GM19468 (cell line): ENCODE measurements at regions not wholly inside any gene's neighbourhood (a gene's known extent, or its start where the extent isn't known, plus 50 kb on each side); places are given as distances from the start of the nearest gene placed in this dataset.
"Not testable (repeated sequence)": the region's sequence is repeated elsewhere in the genome, so short reads cannot be mapped to it uniquely, and the experiment has no call there.

ENCODE experiments used
- ATAC-seq: cut with Tn5 transposase; IDR thresholded peaks from one replicate; pipeline ENCODE4 v1.9.1; 2021; ENCODE audit warnings: mild to moderate bottlenecking, moderate library complexity, moderate number of reproducible peaks; ENCODE audit not compliant: unreplicated experiment; ENCODE audit errors: extremely low read depth

DNA sequence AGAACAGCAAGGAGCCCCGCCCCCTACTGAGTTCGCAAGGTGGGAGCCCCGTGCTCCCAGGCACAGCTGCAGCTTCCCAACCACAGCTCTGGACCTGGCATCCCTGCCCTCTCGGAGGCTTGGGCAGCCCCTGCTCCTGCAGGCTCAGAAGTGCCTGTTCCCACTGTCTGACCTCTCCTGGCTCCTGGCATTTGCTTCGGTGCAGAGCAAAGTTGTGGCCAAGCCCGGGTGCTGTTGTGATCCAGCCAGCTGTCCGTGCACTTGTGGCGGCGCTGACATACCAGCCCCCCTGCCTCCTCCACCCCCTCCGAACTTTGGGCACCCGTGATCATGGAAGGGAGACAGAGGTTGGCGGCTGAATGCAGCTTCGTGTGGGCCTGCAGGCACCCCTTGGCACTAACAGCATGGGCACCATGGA is 1386.8 kb downstream of the PCDH9 start:
- ATAC-seq, result no peak

DNA sequence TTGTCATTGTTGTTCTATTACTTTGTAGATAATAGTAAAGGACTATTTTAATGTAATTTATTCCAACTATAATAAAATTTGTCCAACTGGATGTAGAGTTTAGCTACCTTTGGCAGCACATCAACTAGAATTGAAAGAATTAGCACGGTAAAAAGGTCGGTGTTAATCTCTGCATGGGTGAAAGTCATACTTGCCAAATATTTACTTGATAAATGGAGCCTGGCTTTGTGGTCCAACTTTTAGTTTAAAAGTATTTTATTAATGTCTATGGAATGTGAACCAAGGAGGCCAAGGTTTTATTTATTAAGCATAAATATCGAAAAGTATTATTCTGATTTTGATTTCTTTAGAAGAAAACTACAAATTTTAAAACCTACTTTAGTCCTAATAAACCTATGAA is 1389.0 kb downstream of the PCDH9 start:
- no peak for ATAC-seq

DNA sequence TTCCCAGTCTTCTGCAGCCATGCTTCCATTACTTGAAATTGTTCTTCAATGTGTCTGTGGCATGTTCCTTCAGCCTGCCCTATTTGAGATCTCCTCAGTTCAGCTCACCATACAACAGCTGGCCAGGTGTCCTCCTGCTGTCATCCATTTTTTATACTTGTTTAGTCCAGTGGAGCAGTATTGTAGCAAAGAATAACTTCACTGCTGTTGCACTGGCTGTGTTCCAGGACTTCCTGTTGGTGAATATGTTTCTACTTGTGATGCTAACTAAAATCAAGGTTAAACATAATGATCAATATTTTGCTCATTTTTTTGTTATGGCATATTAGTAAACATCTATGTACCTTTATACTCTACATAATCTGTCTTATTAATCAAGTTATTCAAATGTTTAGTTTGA is 1394.1 kb downstream of the PCDH9 start:
- no peak for ATAC-seq

DNA sequence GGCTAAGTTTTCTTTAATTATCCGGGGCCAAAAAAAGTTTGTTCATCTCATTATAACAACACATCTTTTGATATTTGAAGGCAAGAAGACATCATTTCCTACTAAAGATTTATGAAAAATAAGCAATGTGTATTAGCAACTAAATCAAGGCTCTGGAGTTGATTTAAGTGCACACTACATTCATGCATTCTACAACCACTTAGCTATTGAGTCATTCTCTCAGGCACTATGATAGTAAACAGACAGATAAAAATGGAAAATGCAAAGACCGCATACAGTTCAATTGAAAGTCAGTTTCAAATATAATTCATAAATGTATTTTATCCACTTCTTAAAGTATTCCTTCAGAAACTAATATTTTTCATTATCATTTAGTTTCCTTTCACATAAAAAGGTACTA is 1395.2 kb downstream of the PCDH9 start:
- no peak for ATAC-seq

DNA sequence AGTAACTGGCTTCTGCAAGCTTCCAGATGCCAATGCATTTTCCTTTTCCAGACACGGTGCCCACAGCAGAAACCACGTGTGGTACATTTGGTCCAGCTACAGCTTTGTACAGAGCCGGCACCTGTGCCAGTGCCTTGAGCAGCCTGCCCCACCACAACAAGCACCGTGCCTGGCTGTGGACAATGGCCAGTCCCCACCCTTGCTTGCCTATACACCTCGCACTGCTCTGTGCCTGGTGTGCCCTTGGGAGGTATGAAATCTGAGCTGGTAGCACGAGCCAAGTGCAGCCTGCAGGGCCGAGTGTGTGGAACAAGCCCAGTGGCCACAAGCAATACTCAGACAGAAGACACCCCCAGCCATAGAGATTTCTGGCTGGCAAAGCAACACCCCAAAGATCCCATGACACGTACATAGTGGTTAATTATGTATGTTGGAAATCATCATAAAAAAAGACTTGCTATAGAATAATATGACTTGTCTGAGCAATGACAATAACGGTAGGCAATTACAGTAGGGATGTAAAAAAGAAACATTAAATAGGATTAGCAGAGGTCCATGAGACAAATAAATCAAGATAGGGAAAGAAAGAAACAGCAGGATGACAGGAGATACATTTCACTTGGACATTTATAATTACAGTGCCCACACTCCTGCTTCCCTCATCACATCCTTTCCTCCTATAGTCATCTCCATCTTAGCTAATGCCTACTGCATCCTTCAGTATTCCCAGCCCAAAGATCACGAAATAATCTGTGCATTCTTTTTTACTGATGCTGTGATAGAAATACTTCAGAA is 1399.5 kb downstream of the PCDH9 start:
- ATAC-seq, result no peak

DNA sequence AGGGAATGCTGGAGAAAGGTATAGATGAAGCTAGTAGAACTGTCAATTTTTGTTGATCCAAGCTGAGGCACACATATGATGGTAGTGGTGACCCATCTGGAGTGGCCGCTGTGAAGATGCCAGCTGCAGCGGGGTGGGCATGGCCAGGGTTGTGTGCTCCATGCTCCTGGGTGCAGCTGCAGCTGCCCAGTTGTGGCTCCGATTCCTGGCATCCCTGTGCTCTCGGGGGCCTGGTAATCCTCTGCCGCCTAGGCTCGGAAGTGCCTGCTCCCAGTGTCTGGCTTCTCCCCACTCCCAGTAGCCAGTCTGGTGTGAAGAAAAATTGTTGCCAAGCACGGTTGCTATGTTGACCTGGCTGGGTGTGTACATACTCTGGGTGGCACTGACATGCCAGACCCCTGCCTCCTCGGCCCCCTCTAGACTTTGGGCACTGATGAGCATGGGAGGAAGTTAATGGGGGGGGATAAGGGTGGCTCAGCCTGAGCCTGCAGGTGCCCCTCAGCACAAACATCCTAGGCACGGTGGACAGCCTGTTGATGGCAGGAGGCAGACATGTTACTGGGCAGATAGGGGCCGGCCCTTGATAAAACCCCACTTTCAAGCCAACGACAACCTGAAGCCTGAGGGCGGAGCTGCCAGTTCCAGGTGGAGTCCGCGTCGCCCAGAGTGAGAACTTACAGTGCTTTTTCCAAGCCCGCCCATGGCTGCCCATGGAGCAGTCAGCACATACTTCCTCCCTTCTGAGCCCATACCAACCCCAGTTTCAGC is 1400.7 kb downstream of the PCDH9 start:
- no peak for ATAC-seq

DNA sequence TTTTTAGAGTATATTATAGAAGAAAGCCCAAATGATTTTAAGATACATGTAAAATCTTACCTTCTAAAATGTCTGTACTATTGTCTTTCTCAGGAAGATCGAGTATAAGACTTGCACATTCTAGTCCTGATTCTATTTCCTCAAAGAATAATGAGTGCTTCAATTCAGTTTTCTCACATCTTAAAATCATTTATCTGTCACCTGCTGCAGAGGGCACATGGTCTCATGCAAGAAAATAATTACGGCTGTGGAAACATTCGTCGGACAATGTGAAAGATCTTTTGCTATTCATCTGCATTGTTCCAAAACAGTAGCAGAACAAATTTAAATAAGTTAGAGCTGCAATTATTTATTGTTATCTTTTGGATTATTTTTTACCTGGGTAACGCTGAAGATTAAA is 1403.5 kb downstream of the PCDH9 start:
- ATAC-seq, result no peak

DNA sequence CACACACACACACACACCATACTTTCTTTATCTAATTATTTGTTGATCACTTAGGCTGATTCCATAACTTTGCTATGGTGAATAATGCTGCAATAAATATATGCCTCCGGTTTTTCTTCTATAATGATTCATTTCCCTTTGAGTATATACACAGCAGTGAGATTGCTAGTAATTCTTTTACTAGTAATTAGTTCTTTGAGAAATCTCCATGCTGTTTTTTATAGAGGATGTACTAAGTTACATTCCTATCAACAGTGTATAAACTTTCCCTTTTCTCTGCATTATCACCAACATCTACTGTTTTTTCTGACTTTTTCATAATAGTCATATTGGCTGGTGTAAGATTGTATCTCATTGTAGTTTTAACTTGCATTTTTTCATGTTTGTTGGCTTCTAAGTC is 1405.1 kb downstream of the PCDH9 start:
- ATAC-seq, result no peak

DNA sequence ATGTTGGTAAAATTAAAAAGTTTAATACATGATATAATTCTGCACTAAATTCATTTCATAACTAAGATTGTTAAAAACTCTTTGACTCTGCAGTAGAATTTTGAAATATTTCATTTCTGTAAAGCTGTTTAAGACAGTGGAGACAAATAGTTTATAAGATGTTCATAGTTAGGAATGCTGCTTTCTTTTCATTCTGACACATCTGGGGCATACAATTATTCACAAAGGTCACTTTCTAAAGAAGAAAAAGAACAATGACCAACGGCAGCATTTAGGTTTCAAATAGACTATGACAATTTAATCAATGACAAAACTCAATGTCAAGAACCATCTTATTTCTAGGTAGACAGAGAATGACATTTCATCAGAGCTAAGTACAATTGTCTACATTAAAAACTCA is 1422.1 kb downstream of the PCDH9 start:
- no peak for ATAC-seq

DNA sequence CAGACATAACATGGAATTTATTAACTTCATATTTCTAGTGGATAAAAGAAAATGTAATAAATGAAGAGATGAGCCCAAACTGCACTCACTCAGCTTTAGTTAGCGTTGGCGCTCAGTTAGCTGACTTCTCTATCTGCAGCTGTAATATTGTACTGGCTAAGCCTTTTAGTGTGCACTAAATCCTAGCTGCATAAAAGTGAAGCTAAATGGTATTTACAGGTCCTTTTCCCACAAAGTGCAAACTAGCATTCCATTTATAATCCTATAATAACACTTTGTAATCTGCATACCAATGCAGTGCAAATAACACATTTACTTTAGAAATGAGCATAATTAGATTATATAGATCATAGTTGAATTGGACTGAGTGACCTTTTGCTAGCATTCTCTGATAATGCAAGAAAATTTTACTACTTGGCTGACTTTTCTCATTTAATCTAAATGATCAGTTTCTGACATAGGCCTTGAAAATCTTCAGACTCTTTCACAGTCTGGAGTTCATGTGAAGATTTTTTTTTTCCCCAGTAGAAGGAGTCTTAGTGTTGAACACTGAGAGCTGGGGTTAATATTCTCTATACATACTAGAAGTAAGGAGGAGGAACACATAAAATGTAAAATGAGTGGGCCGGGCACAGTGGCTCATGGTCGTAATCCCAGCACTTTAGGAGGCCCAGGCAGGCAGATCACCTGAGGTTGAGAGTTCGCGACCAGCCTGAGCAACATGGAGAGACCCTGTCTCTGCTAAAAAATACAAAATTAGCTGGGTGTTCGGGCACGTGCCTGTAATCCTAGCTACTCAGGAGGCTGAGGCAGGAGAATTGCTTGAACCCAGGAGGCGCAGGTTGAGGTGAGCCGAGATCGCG is 1426.4 kb downstream of the PCDH9 start:
- ATAC-seq, result no peak

DNA sequence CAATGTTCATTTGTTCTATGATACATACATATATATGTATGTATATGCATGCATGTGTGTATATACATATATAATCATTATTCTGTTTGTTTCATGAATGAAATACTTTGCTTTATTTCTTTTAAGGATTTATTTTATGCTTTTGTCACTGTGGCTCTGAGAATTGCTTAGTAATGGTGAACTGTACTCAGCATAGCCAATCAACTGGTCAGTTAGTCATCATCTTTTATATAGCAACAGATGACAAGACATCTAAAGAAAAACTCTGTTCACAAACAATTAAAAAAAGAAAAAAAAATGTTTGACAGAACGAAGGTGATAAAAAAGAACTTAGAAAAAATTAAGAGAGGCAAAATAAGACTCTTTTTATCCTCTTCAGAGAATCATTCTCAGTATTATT is 1440.3 kb downstream of the PCDH9 start:
- no peak for ATAC-seq

DNA sequence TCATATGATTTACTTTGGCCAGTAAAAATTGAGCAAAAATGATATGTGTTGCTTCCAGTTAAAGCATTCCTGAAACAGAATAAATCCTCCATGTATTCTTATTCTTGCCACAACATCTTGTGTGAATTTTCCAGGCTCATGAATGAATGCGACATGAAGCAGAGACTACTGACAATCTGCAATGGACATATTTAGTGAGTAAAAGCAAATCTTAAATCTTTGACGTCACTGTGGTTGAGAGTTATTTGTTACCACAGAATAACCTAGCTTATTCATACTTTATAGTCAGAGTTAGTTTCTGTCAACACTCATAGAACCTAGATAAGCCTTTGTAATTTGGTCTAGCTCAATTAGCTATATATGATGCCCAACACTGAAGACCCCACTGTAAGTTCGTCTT is 1443.1 kb downstream of the PCDH9 start:
- no peak for ATAC-seq

DNA sequence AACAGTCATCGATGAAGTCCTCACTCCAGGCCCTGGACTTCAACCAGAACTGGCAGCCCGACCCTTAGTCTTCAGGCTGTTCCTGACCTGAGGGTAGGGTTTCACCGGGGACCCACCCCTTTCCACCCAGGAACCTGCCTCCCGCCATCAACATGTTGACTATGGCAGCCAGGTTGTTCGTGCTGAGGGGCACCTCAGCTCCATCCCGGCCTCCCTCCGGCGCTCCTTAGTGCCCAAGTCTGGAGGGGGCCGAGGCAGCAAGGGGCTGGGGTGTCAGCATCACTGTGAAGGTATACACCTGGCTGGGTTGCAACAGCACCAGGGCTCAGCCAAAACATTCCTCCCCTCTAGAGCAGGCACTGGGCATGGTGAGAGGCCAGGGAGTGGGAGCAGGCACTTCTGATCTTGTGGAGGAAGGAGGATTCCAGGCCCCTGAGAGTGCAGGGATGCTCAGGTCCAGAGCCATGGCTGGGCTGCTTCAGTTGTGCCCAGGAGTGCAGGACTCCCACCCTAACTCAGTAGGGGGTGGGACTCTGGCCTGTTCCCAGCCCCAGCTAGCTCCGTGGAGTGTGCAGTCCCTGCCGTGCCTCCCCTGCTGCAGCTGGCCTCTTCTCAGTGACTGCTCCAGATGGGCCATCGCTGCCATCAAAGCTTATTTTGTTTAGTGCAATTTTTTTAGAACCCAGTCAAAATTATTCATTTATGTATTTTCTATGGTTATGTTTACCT is 1445.9 kb downstream of the PCDH9 start:
- ATAC-seq, result no peak

DNA sequence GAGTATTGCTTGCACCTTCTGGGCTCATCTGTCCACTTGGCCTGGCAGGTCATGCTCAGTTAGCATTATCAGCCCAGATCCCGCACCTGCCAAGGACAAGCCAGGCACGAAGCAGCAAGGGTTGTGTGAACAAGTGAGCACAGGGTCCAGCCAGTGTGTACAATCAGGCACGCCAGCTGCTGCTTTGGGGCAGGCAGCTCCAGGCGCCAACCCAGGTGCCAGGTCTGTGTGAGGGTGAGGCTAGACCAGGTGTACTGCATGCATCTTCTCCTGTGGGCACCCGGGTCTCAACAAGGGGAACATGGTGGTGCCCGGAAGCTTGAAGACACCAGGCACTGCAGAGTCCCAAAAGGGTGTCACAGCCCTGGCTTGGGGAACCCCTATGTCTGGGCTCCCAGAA is 1446.8 kb downstream of the PCDH9 start:
- no peak for ATAC-seq

DNA sequence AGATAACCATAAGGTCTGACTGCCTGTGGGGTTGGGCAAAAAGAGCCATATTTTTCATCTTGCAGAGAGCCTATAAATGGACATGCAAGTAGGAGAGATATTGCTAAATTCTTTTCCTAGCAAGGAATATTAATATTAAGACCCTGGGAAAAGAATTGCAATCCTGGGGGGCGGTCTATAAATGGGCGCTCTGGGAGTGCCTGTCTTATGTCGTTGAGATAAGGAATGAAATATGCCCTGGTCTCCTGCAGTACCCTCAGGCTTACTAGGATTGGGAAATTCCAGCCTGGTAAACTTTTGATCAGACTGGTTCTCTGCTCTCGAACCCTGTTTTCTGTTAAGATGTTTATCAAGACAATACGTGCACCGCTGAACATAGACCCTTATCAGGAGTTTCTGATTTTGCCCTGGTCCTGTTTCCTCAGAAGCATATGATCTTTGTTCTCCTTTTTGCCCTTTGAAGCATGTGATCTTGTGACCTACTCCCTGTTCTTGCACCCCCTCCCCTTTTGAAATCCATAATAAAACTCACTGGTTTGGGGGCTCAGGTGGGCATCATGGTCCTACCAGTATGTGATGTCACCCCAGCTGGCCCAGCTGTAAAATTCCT is 1458.3 kb downstream of the PCDH9 start:
- ATAC-seq, result not testable (repeated sequence)

DNA sequence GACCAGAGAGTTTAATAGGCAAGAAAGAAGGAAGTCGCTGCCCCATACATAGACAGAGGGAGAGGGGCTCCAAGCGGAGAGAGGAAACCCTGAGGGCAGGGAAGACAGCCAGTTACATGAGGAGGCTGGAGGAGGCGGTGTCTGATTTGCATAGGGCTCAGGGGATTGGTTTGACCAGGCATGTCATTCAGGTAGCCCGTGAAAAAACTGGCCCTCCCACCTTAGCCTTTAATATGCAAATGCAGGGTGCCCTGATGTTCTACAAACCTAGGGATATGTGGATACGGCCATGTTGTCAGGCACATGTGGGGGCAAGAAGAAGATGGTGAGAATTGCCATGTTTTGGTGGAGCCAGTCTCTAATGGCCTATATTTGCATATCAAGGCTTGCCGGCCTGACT is 1461.6 kb downstream of the PCDH9 start:
- ATAC-seq, result no peak

DNA sequence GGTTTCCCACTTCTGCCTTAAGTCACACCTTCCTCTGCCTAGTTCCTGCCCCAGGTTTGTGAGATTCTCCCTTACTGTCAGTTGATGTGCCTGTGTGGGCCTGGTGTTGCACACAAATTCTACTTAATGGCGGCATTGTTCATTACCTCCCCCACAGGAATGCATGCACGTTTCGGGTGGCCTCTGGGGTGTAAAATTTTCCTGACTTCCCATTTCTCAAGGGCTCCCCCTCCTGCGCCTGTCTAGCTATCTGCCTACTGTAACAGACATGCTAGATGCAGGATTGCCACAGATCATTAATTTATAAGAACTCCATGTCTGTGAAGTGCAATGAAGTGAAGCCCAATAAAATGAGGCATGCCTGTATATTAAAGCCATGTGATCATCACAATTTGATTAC is 1466.3 kb downstream of the PCDH9 start:
- no peak for ATAC-seq

DNA sequence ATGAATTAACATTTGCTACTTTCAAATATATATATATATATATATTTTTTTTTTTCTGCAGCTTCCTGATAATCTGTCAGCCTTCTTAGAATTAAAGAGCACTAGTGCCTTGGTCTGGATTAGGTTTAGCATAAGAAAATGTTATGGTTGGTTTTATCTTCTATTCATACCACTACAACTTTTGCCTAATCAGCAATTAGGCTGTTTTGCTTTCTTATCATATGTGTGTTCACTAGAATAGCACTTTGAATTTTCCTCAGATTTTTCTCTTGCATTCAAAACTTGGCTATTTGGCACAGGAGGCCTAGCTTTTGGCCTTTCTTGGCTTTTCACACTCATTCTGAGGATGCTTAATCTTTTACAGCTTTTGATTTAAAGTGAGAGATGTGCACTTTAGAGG is 1468.1 kb downstream of the PCDH9 start:
- ATAC-seq, result no peak

DNA sequence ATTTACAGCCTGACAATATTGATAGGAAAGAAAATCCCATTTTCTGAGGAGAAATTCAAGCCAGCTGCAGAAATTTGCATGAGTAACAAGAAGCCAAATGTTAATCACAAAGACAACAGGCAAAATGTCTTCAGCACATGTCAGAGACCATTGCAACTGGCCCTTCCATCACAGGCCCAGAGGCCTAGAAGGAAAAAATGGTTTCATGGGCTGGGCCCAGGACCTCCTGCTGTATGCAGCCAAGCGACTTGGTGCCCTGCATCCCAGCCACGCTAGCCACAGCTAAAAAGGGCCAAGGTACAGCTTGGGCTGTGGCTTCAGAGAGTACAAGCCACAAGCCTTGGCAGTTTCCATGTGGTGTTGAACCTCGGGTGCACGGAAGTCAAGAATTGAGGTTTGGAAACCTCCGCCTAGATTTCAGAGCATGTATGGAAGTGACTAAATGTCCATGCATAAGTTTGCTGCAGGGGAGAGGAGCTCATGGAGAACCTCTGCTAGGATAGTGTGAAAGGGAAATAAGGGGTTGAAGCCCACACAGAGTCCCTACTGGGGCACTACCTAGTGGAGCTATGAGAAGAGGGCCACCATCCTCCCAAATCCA is 1474.0 kb downstream of the PCDH9 start:
- no peak for ATAC-seq
